ENCODE measurements at regions not wholly inside any gene's neighbourhood (a gene's known extent, or its start where the extent isn't known, plus 50 kb on each side); places are given as distances from the start of the nearest gene placed in this dataset.

DNA sequence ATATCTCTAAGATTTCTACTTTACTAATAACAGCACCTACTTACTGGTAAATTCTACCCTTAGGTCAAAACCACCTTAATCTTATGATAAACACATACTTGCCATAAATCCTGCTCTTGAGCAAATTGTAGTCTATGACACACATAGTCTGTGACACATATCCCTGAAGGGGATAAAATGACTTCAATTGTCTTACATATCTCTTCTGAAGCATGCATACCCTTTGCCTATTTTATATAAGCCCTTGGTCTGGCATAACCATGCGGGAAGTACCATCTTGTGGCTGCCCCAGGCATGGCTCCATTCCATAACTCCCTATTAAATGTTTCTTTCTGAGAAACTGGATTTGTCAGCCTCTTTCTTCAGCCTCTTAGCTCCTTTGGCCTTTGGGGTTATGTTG, 248.9 kb downstream of the SLC7A11 start:
- Mint-ChIP-seq H3K4me1 (ENCODE audit: unreplicated experiment) (no peaks in the 10 kb centered on the region), H3K36me3 (ENCODE audit: low read depth, unreplicated experiment) (no peaks in the 10 kb centered on the region), H3K27ac (ENCODE audit: unreplicated experiment) (no peak overlapping the region), H3K27me3 (ENCODE audit: unreplicated experiment) (no peaks in the 10 kb centered on the region), H3K9me3 (ENCODE audit: unreplicated experiment) (no peaks in the 10 kb centered on the region), H3K4me3 (ENCODE audit: unreplicated experiment) (no peak overlapping the region)
- DNase-seq (ENCODE audit: low spot score): no peak
- TF ChIP-seq, protein P1, sequence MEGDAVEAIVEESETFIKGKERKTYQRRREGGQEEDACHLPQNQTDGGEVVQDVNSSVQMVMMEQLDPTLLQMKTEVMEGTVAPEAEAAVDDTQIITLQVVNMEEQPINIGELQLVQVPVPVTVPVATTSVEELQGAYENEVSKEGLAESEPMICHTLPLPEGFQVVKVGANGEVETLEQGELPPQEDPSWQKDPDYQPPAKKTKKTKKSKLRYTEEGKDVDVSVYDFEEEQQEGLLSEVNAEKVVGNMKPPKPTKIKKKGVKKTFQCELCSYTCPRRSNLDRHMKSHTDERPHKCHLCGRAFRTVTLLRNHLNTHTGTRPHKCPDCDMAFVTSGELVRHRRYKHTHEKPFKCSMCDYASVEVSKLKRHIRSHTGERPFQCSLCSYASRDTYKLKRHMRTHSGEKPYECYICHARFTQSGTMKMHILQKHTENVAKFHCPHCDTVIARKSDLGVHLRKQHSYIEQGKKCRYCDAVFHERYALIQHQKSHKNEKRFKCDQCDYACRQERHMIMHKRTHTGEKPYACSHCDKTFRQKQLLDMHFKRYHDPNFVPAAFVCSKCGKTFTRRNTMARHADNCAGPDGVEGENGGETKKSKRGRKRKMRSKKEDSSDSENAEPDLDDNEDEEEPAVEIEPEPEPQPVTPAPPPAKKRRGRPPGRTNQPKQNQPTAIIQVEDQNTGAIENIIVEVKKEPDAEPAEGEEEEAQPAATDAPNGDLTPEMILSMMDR (IDR thresholded peaks at IDR 0.05; ENCODE audit: unreplicated experiment): no peak

DNA sequence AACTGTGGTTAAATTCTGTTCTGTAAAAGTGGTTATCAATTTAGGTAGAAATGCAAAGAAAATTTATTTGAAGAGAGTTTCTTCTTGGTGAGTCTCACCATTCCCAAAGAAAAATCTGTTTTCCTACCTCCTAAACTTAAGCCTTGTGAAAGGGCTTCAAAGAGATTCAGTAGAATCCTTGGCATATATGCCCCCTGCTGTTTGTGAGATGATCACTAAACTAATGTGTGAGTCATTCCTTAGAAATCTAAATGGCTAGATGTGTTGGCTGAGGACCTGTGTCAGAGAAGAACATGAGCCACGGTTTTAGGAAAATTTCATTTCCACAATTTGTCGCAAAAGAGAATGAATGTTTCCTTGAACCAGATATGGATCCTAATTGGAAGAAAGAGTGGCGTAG, 260.9 kb downstream of the SLC7A11 start:
- Mint-ChIP-seq H3K36me3 (ENCODE audit: low read depth, unreplicated experiment) (no peaks in the 10 kb centered on the region), H3K9me3 (ENCODE audit: unreplicated experiment) (no peaks in the 10 kb centered on the region), H3K4me1 (ENCODE audit: unreplicated experiment) (no peaks in the 10 kb centered on the region), H3K27ac (ENCODE audit: unreplicated experiment) (no peak overlapping the region), H3K27me3 (ENCODE audit: unreplicated experiment) (no peaks in the 10 kb centered on the region), H3K4me3 (ENCODE audit: unreplicated experiment) (no peak overlapping the region)
- TF ChIP-seq, protein P1 (IDR thresholded peaks at IDR 0.05; ENCODE audit: unreplicated experiment): no peak
- no peak for DNase-seq (ENCODE audit: low spot score)

DNA sequence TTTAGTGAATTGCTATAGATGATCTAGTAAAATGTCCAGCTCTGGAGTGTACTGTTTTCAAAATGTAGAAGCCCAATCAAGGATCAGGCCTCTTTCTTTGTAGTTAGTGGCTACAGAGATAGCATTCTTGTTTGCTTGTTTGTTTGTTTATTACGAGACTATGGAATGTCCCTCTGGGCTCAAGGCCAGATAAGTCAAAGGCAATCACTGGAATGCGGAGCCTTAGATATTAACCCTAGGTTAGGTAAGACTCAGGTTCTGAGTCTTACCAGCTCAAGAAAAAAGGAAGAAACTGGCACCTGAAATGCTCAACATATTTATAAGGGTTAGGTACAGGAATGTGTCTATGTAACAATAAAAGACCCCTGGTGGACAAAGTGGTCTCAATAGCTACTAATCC, 261.5 kb downstream of the SLC7A11 start:
- Mint-ChIP-seq H3K36me3 (ENCODE audit: low read depth, unreplicated experiment) (no peaks in the 10 kb centered on the region), H3K9me3 (ENCODE audit: unreplicated experiment) (no peaks in the 10 kb centered on the region), H3K4me3 (ENCODE audit: unreplicated experiment) (no peak overlapping the region), H3K27ac (ENCODE audit: unreplicated experiment) (no peak overlapping the region), H3K4me1 (ENCODE audit: unreplicated experiment) (no peaks in the 10 kb centered on the region), H3K27me3 (ENCODE audit: unreplicated experiment) (no peaks in the 10 kb centered on the region)
- DNase-seq (ENCODE audit: low spot score): no peak
- TF ChIP-seq, protein P1 (IDR thresholded peaks at IDR 0.05; ENCODE audit: unreplicated experiment): no peak

DNA sequence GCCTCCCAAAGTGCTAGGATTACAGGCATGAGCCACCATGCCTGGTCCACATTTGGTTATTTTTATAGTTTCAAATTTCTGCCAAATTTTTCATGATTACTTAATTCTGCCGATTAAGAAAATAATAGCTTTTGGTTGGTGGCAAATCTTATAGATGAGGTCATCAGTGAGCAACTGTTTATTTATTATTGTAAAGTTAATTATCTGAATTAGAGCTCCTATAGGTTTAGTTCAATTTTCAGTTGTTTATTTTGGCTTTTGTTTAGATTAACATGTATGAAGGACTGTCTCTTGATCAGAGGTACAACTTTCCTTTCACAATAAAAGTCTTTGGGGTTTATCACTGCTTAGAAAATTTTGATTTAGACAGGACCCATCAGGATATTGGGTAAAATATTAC, 262.2 kb downstream of the SLC7A11 start:
- Mint-ChIP-seq H3K9me3 (ENCODE audit: unreplicated experiment) (no peaks in the 10 kb centered on the region), H3K27me3 (ENCODE audit: unreplicated experiment) (no peaks in the 10 kb centered on the region), H3K36me3 (ENCODE audit: low read depth, unreplicated experiment) (no peaks in the 10 kb centered on the region), H3K27ac (ENCODE audit: unreplicated experiment) (no peak overlapping the region), H3K4me3 (ENCODE audit: unreplicated experiment) (no peak overlapping the region), H3K4me1 (ENCODE audit: unreplicated experiment) (no peaks in the 10 kb centered on the region)
- TF ChIP-seq, protein P1 (IDR thresholded peaks at IDR 0.05; ENCODE audit: unreplicated experiment): no peak
- no peak for DNase-seq (ENCODE audit: low spot score)

DNA sequence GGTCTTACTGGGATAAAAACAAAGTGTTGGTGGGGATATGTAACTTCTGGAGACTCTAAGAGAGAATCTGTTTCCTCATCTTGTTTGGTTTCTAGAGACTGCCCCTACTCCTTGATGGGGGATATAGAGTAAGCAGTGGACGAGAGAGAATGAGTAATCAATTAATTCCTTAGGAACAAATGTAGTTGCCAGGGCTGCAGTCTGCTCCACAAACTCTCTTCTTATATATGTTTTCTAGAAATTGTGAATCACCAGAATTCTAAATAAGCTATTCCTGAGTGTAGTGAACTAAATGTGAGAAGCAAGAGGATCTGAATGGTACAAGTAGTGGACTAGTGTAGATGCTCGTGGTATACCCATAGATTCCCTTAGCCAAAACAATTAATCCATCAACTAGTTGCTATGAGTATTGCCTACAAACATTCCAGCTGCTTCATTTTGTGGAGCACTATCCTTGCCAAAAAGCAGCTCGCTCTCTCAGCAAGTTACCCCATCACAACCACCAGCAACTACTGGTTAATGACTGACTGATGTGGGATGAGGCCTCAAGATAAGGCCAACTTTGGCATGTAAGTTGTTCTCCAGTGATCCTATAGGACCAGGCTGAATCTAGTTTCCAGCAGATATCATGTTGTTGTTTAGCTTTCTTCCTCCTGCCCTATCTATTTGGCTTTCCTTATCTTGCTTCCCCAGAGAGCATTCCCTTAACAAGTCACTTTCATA, 273.0 kb downstream of the SLC7A11 start:
- Mint-ChIP-seq H3K36me3 (ENCODE audit: low read depth, unreplicated experiment) (no peaks in the 10 kb centered on the region), H3K4me1 (ENCODE audit: unreplicated experiment) (peaks cover 7% of the 10 kb centered on the region), H3K9me3 (ENCODE audit: unreplicated experiment) (no peaks in the 10 kb centered on the region), H3K27ac (ENCODE audit: unreplicated experiment) (peak overlapping the region; percentile 40), H3K4me3 (ENCODE audit: unreplicated experiment) (no peak overlapping the region), H3K27me3 (ENCODE audit: unreplicated experiment) (no peaks in the 10 kb centered on the region)
- TF ChIP-seq, protein P1 (IDR thresholded peaks at IDR 0.05; ENCODE audit: unreplicated experiment): no peak
- no peak for DNase-seq (ENCODE audit: low spot score)
